ENCODE measurements at regions not wholly inside any gene's neighbourhood (a gene's known extent, or its start where the extent isn't known, plus 50 kb on each side); places are given as distances from the start of the nearest gene placed in this dataset.

DNA sequence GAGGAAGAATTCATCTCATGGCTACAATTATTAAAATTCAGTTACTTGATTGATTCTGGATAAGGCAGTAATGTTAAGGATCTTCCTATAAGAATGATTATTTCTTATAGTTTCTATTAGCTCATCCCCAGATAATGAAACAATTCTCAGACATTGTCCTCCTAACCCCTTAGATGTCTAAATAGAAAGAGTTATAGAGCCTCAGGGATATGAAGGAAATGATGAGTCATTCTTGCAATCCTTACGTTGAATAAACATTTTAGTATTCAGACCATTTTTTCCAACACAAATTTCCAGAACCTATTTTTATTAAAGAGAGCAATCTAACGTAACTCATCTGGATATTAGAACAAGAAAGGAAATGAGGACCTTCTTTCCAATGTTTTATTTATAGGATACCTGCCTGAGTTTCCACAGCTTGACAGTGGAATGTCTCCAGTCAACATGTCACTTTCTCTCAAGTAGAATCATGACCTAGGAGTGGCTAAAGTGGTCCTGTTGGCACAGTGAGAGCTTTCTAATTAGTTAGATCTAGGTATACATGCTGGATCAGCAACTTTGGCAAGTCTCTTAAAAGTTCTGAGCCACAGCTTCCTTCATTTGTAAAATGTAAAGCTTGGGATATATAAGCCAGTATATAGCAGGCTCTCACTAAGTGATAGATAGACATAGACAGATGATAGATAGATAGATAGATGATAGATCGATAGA is 88.0 kb upstream of the RAB27B start:
- TF ChIP-seq CTCF (IDR thresholded peaks at IDR 0.05; ENCODE audit: borderline replicate concordance, extremely low read depth, low read length, poor library complexity, severe bottlenecking) (no peak), EZH2 (IDR thresholded peaks at IDR 0.05; ENCODE audit: borderline replicate concordance, low read depth, low read length, severe bottlenecking) (no peak)
- no peak overlapping the region for H3K4me2 ChIP-seq (ENCODE audit: insufficient read depth, low read length)
- DNase-seq = no peak

GRCh38 chr18:54742120-54742519 is 86.2 kb upstream of the RAB27B start:
- Histone ChIP-seq H3K79me2 (ENCODE audit: insufficient read depth, low read length) (no peaks in the 10 kb centered on the region), H3K27ac (ENCODE audit: low read length) (no peak overlapping the region), H3K4me2 (ENCODE audit: insufficient read depth, low read length) (no peak overlapping the region), H2AFZ (ENCODE audit: low read depth, low read length) (no peak overlapping the region), H3K4me1 (ENCODE audit: insufficient read depth, low read length) (no peaks in the 10 kb centered on the region), H3K27me3 (ENCODE audit: insufficient read depth, low read length, poor library complexity) (no peaks in the 10 kb centered on the region), H3K9me3 (ENCODE audit: insufficient read depth, low read length, severe bottlenecking) (no peaks in the 10 kb centered on the region), H3K4me3 (ENCODE audit: low read depth in 1 of 2, low read length in 2 of 2) (no peak overlapping the region), H3K36me3 (ENCODE audit: insufficient read depth, low read length) (no peaks in the 10 kb centered on the region), H3K9ac (ENCODE audit: low read depth, low read length) (no peak overlapping the region), H4K20me1 (ENCODE audit: insufficient read depth, low read length) (no peaks in the 10 kb centered on the region)
- TF ChIP-seq EZH2 (IDR thresholded peaks at IDR 0.05; ENCODE audit: borderline replicate concordance, low read depth, low read length, severe bottlenecking) (no peak), CTCF (IDR thresholded peaks at IDR 0.05; ENCODE audit: borderline replicate concordance, extremely low read depth, low read length, poor library complexity, severe bottlenecking) (no peak)
- DNase-seq (no peak), ATAC-seq (ENCODE audit: insufficient read depth, low read depth) (no peak)

More for the DNA sequence above, 88.0 kb upstream of the RAB27B start:
- H3K9me3 ChIP-seq (ENCODE audit: insufficient read depth, low read length, severe bottlenecking) = no peaks in the 10 kb centered on the region
- no peaks in the 10 kb centered on the region for H3K79me2 ChIP-seq (ENCODE audit: insufficient read depth, low read length)
- H2AFZ ChIP-seq (ENCODE audit: low read depth, low read length) = no peak overlapping the region
- no peak overlapping the region for H3K9ac ChIP-seq (ENCODE audit: low read depth, low read length)
- H3K27me3 ChIP-seq (ENCODE audit: insufficient read depth, low read length, poor library complexity) = no peaks in the 10 kb centered on the region
- no peak overlapping the region for H3K27ac ChIP-seq (ENCODE audit: low read length)
- H3K4me3 ChIP-seq (ENCODE audit: low read depth in 1 of 2, low read length in 2 of 2) = no peak overlapping the region
- no peaks in the 10 kb centered on the region for H4K20me1 ChIP-seq (ENCODE audit: insufficient read depth, low read length)
- ATAC-seq (ENCODE audit: insufficient read depth, low read depth) = no peak
- no peaks in the 10 kb centered on the region for H3K36me3 ChIP-seq (ENCODE audit: insufficient read depth, low read length)
- no peaks in the 10 kb centered on the region for H3K4me1 ChIP-seq (ENCODE audit: insufficient read depth, low read length)

GRCh38 chr18:54742659-54743604 is 85.3 kb upstream of the RAB27B start:
- DNase-seq (no peak), ATAC-seq (ENCODE audit: insufficient read depth, low read depth) (no peak)
- no peaks in the 10 kb centered on the region for H3K4me1 ChIP-seq (ENCODE audit: insufficient read depth, low read length)
- no peak overlapping the region for H3K27ac ChIP-seq (ENCODE audit: low read length)
- no peaks in the 10 kb centered on the region for H3K9me3 ChIP-seq (ENCODE audit: insufficient read depth, low read length, severe bottlenecking)
- H3K9ac ChIP-seq (ENCODE audit: low read depth, low read length) = no peak overlapping the region
- no peak overlapping the region for H3K4me2 ChIP-seq (ENCODE audit: insufficient read depth, low read length)
- H3K36me3 ChIP-seq (ENCODE audit: insufficient read depth, low read length) = no peaks in the 10 kb centered on the region
- no peak for TF ChIP-seq EZH2 (IDR thresholded peaks at IDR 0.05; ENCODE audit: borderline replicate concordance, low read depth, low read length, severe bottlenecking)
- no peak for TF ChIP-seq CTCF (IDR thresholded peaks at IDR 0.05; ENCODE audit: borderline replicate concordance, extremely low read depth, low read length, poor library complexity, severe bottlenecking)
- H3K4me3 ChIP-seq (ENCODE audit: low read depth in 1 of 2, low read length in 2 of 2) = no peak overlapping the region
- no peaks in the 10 kb centered on the region for H3K27me3 ChIP-seq (ENCODE audit: insufficient read depth, low read length, poor library complexity)
- H3K79me2 ChIP-seq (ENCODE audit: insufficient read depth, low read length) = no peaks in the 10 kb centered on the region
- no peaks in the 10 kb centered on the region for H4K20me1 ChIP-seq (ENCODE audit: insufficient read depth, low read length)
- H2AFZ ChIP-seq (ENCODE audit: low read depth, low read length) = no peak overlapping the region

All from DND-41 (cell line).